ENCODE measurements at regions not wholly inside any gene's neighbourhood (a gene's known extent, or its start where the extent isn't known, plus 50 kb on each side); places are given as distances from the start of the nearest gene placed in this dataset.

DNA sequence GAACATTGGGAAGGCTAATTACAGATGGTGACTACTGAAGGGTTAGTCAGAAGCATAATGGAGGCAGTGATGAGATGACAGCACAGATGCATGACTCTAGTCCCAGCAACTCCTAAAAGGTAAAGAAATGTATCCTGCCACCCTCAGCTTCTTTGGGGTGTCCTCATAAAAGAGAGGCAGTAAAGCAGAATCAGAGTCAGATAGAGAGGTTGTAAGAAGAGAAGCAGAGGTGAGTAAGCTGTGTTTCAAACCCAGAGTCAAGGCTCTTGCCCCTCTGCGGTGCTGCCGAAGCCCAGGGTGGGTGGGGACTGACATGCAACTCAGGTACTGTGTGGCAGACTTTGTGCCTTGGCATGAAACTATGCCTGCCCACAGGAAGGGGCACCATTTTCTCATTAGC is 59.5 kb upstream of the PGM2 start:
- TF ChIP-seq EZH2phosphoT487 (IDR thresholded peaks at IDR 0.05; ENCODE audit: insufficient read depth, low read depth) = no peak
- TF ChIP-seq EZH2 (IDR thresholded peaks at IDR 0.05; ENCODE audit: insufficient read depth, poor library complexity, severe bottlenecking) = no peak

DNA sequence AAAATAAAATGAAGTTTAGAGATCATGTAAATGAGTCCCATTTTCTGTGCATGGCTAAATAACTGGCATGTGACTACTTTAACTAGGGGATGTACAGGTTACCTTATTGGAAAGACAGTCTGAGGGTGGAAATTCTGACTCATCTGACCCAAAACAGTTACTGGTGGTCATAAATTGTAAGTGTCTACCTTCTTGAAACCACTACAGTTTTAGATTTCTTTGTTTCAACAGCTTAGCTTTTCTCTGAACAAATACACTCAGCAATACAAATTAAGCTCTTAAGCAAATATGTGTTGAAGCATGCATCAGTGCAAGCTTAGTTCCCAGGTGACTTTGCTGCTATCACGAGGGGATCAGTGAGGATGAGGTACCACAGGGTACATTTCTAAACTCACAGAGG is 60.7 kb upstream of the PGM2 start:
- Histone ChIP-seq H3K9me3 (ENCODE audit: low read depth) (no peaks in the 10 kb centered on the region), H3K4me1 (ENCODE audit: insufficient read depth) (no peaks in the 10 kb centered on the region), H4K20me1 (ENCODE audit: insufficient read depth) (no peaks in the 10 kb centered on the region), H3K36me3 (ENCODE audit: low read depth) (no peaks in the 10 kb centered on the region), H3K4me2 (ENCODE audit: unreplicated experiment) (no peak overlapping the region), H3K27ac (no peak overlapping the region), H2AFZ (no peak overlapping the region), H3K4me3 (no peak overlapping the region), H3K9ac (no peak overlapping the region), H3K27me3 (replicated peaks; ENCODE audit: insufficient read depth) (peaks cover 15% of the 10 kb centered on the region; the same call in 1 of the 2 replicates), H3K79me2 (ENCODE audit: insufficient read depth) (no peaks in the 10 kb centered on the region), H3F3A (ENCODE audit: insufficient read depth) (no peaks in the 10 kb centered on the region), H3K9me2 (ENCODE audit: insufficient read depth) (no peaks in the 10 kb centered on the region)
- no peak for DNase-seq
- in situ Hi-C loops (cut with MboI) = no loop called here
- WGBS, 2 experiments (ENCODE audit: low coverage in 1 of 2, low lambda C conversion rate in 2 of 2, missing lambda C conversion rate in 2 of 2) = 38 to 61% methylated on average over 1 of the region's 1 CpG
- TF ChIP-seq EZH2 (IDR thresholded peaks at IDR 0.05; ENCODE audit: insufficient read depth, poor library complexity, severe bottlenecking) = no peak
- no peak for TF ChIP-seq EZH2phosphoT487 (IDR thresholded peaks at IDR 0.05; ENCODE audit: insufficient read depth, low read depth)

More for the DNA sequence above, 59.5 kb upstream of the PGM2 start:
- peaks cover 15% of the 10 kb centered on the region; the same call in 1 of the 2 replicates for H3K27me3 ChIP-seq (replicated peaks; ENCODE audit: insufficient read depth)
- no peaks in the 10 kb centered on the region for H3K4me1 ChIP-seq (ENCODE audit: insufficient read depth)
- H3K79me2 ChIP-seq (ENCODE audit: insufficient read depth) = no peaks in the 10 kb centered on the region
- H3F3A ChIP-seq (ENCODE audit: insufficient read depth) = no peaks in the 10 kb centered on the region
- no peak overlapping the region for H3K27ac ChIP-seq
- H3K4me2 ChIP-seq (ENCODE audit: unreplicated experiment) = no peak overlapping the region
- in situ Hi-C loops (cut with MboI) = no loop called here
- no peaks in the 10 kb centered on the region for H3K36me3 ChIP-seq (ENCODE audit: low read depth)
- H3K9ac ChIP-seq = no peak overlapping the region
- no peak for DNase-seq
- no peaks in the 10 kb centered on the region for H3K9me2 ChIP-seq (ENCODE audit: insufficient read depth)
- no peak overlapping the region for H2AFZ ChIP-seq
- H3K4me3 ChIP-seq = no peak overlapping the region
- 76 to 94% methylated on average over 2 of the region's 2 CpGs for WGBS, 2 experiments (ENCODE audit: low coverage in 1 of 2, low lambda C conversion rate in 2 of 2, missing lambda C conversion rate in 2 of 2)
- H4K20me1 ChIP-seq (ENCODE audit: insufficient read depth) = no peaks in the 10 kb centered on the region
- H3K9me3 ChIP-seq (ENCODE audit: low read depth) = no peaks in the 10 kb centered on the region

DNA sequence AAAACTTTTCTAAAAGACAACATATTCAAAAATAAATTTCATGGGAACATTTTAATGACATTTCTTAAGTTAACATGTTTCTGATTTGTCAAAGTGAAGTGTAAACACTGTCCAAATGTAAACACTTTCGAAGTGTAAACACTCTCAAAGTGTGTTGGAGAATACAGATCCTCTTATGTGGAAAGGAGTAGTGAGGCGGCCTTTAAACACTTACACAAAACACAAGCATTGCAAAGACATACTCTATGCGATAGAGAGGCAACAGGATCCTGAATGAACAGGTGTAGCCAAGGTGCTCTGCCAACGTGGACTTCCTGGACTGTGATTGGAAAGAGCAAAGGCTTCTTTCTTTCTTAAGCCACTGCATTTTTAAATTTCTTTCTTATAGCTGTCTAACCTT is 62.7 kb upstream of the PGM2 start:
- no peak overlapping the region for H3K4me2 ChIP-seq (ENCODE audit: unreplicated experiment)

DNA sequence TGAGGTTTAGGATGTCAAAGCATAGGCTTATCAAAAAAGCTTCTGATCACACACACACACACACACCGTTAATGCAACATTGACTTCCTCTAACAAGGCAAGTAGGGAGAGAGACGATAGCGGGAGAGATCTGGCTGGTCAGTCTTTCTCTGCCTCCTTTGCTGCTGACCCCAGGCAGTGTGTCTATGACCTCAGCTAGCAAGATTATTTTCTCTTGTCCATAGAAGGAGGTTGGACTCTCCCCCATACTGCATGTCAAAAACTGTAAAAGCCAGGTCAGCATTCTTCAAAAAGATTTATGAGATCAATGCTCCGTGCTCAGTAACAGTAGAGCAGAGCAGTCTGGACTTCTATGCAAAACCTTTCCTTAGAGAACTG is 63.5 kb upstream of the PGM2 start:
- H3K4me2 ChIP-seq (ENCODE audit: unreplicated experiment) = no peak overlapping the region
- no peak overlapping the region for H3K27ac ChIP-seq
- no peak for TF ChIP-seq EZH2 (IDR thresholded peaks at IDR 0.05; ENCODE audit: insufficient read depth, poor library complexity, severe bottlenecking)
- in situ Hi-C loops (cut with MboI) = no loop called here
- DNase-seq = no peak
- no peaks in the 10 kb centered on the region for H3K79me2 ChIP-seq (ENCODE audit: insufficient read depth)
- H3K27me3 ChIP-seq (replicated peaks; ENCODE audit: insufficient read depth) = peaks cover 6% of the 10 kb centered on the region; the same call in 1 of the 2 replicates
- no peaks in the 10 kb centered on the region for H4K20me1 ChIP-seq (ENCODE audit: insufficient read depth)
- H3K9ac ChIP-seq = no peak overlapping the region
- no peak overlapping the region for H2AFZ ChIP-seq
- 40 to 52% methylated on average over 4 of the region's 4 CpGs for WGBS, 2 experiments (ENCODE audit: low coverage in 1 of 2, low lambda C conversion rate in 2 of 2, missing lambda C conversion rate in 2 of 2)
- peaks cover 8% of the 10 kb centered on the region; the same call in 1 of the 2 replicates for H3F3A ChIP-seq (ENCODE audit: insufficient read depth)
- no peaks in the 10 kb centered on the region for H3K36me3 ChIP-seq (ENCODE audit: low read depth)
- H3K9me3 ChIP-seq (ENCODE audit: low read depth) = no peaks in the 10 kb centered on the region
- no peaks in the 10 kb centered on the region for H3K9me2 ChIP-seq (ENCODE audit: insufficient read depth)
- peaks cover 6% of the 10 kb centered on the region for H3K4me1 ChIP-seq (ENCODE audit: insufficient read depth)
- H3K4me3 ChIP-seq = no peak overlapping the region

More for the DNA sequence above, 62.7 kb upstream of the PGM2 start:
- no peak for TF ChIP-seq EZH2phosphoT487 (IDR thresholded peaks at IDR 0.05; ENCODE audit: insufficient read depth, low read depth)
- no peak for TF ChIP-seq EZH2 (IDR thresholded peaks at IDR 0.05; ENCODE audit: insufficient read depth, poor library complexity, severe bottlenecking)
- in situ Hi-C loops (cut with MboI) = no loop called here
- Histone ChIP-seq H3K36me3 (ENCODE audit: low read depth) (no peaks in the 10 kb centered on the region), H4K20me1 (ENCODE audit: insufficient read depth) (no peaks in the 10 kb centered on the region), H3K4me1 (ENCODE audit: insufficient read depth) (no peaks in the 10 kb centered on the region), H2AFZ (no peak overlapping the region), H3K27ac (no peak overlapping the region), H3K4me3 (no peak overlapping the region), H3K9me2 (ENCODE audit: insufficient read depth) (no peaks in the 10 kb centered on the region), H3F3A (ENCODE audit: insufficient read depth) (no peaks in the 10 kb centered on the region), H3K27me3 (replicated peaks; ENCODE audit: insufficient read depth) (peaks cover 7% of the 10 kb centered on the region; the same call in 1 of the 2 replicates), H3K9ac (no peak overlapping the region), H3K79me2 (ENCODE audit: insufficient read depth) (no peaks in the 10 kb centered on the region), H3K9me3 (ENCODE audit: low read depth) (no peaks in the 10 kb centered on the region)
- WGBS, 2 experiments (ENCODE audit: low coverage in 1 of 2, low lambda C conversion rate in 2 of 2, missing lambda C conversion rate in 2 of 2) = 56 to 60% methylated on average over 4 of the region's 4 CpGs
- DNase-seq = no peak
